NB4 (cell line): ENCODE measurements at regions not wholly inside any gene's neighbourhood (a gene's known extent, or its start where the extent isn't known, plus 50 kb on each side); places are given as distances from the start of the nearest gene placed in this dataset.
"Not testable (repeated sequence)": the region's sequence is repeated elsewhere in the genome, so short reads cannot be mapped to it uniquely, and the experiment has no call there.

Experiments
- DNase-seq: peaks from one replicate; pipeline ENCODE4 v3.0.0; 2010; ENCODE audit warnings: low read depth
- H3K4me3 ChIP-seq: one replicate; pipeline ENCODE4 v1.5.1; 2011; ENCODE audit warnings: mild to moderate bottlenecking, low read depth, low read length, moderate library complexity
- CTCF ChIP-seq: IDR thresholded peaks from one replicate; pipeline ENCODE4 v1.5.1; 2012; ENCODE audit warnings: low read depth, low read length
- MAX ChIP-seq: IDR thresholded peaks from 2 replicates; pipeline ENCODE4 v1.6.1; 2011; ENCODE audit warnings: low read depth, low read length
- MYC ChIP-seq: IDR thresholded peaks from 2 replicates; pipeline ENCODE4 v1.6.1; 2011; ENCODE audit warnings: low read depth, low read length
- POLR2A ChIP-seq: IDR thresholded peaks from 2 replicates; pipeline ENCODE4 v1.6.1; 2011; ENCODE audit warnings: mild to moderate bottlenecking; ENCODE audit not compliant: insufficient read length; ENCODE audit errors: extremely low read depth

GRCh38 chr18:27312853-27313252 lies 127.7 kb upstream of the CHST9 start:
- DNase-seq: no peak
- TF ChIP-seq POLR2A (no peak), MYC (no peak), MAX (no peak), CTCF (no peak)
- H3K4me3 ChIP-seq: no peak overlapping the region

- no peak overlapping the region for H3K4me3 ChIP-seq
- DNase-seq: no peak
- TF ChIP-seq POLR2A: no peak
- TF ChIP-seq MYC: no peak
Measured at GRCh38 chr18:27312153-27312552, 127.0 kb upstream of the CHST9 start.

GRCh38 chr18:27311114-27311513 lies 126.0 kb upstream of the CHST9 start:
- no peak for DNase-seq
- TF ChIP-seq POLR2A: no peak
- TF ChIP-seq MAX: no peak
- TF ChIP-seq MYC: no peak
- no peak for TF ChIP-seq CTCF
- H3K4me3 ChIP-seq: no peak overlapping the region

GRCh38 chr18:27301615-27302378 lies 116.7 kb upstream of the CHST9 start:
- TF ChIP-seq MYC (no peak), MAX (no peak), POLR2A (no peak), CTCF (no peak)
- DNase-seq: no peak
- no peak overlapping the region for H3K4me3 ChIP-seq

GRCh38 chr18:27298214-27298804 lies 113.2 kb upstream of the CHST9 start:
- H3K4me3 ChIP-seq: no peak overlapping the region
- DNase-seq: peak; percentile 9
- TF ChIP-seq CTCF (peak; percentile 9), POLR2A (no peak)

GRCh38 chr18:27285973-27286562 lies 101.0 kb upstream of the CHST9 start:
- not testable (repeated sequence) for H3K4me3 ChIP-seq, DNase-seq

- TF ChIP-seq MYC (no peak), MAX (no peak), POLR2A (no peak), CTCF (no peak)
- no peak for DNase-seq
- no peak overlapping the region for H3K4me3 ChIP-seq
Measured at GRCh38 chr18:27278131-27278530, 93.0 kb upstream of the CHST9 start.
